Epithelial cell of esophagus (primary cell): ENCODE measurements at regions not wholly inside any gene's neighbourhood (a gene's known extent, or its start where the extent isn't known, plus 50 kb on each side); places are given as distances from the start of the nearest gene placed in this dataset.

Experiments used
- DNase-seq: peaks from one replicate; pipeline ENCODE4 v3.0.0; 2010; ENCODE audit warnings: low read depth
- H3K4me3 ChIP-seq: 2 replicates; pipeline ENCODE4 v1.5.1; 2011; ENCODE audit warnings: mild to moderate bottlenecking, low read length, control low read depth
- CTCF ChIP-seq: IDR thresholded peaks from 2 replicates; pipeline ENCODE4 v1.5.1; 2011; ENCODE audit warnings: low read depth, mild to moderate bottlenecking, low read length, control low read depth, inconsistent platforms; ENCODE audit not compliant: insufficient read depth; ENCODE audit errors: missing control alignments

GRCh38 chr9:7367726-7368125, 431.9 kb downstream of the DMAC1 start:
- DNase-seq, result no peak
- H3K4me3 ChIP-seq, result no peak overlapping the region
- no peak for TF ChIP-seq CTCF

DNA sequence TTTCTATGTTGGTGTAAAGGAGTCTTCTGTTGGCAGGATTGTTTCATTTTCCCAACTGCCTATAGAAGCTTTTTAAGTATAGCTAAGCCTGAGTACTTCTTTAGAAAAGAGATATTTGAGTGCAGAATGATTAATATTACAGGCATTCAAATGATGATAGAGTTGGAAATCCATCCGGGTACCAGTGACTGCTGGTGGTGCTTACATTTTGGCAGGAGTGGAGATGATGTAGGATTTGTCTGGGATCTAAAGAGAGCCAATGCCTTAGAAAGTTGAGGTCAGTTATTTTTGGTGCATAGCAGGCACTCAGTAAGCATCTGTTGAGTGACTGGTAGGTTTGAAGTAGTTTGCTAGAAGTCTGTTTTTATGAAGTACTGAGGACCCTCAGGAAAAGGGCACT, 433.5 kb downstream of the DMAC1 start:
- TF ChIP-seq CTCF, result no peak
- H3K4me3 ChIP-seq, result no peak overlapping the region
- no peak for DNase-seq

GRCh38 chr9:7363777-7364477, 435.7 kb downstream of the DMAC1 start:
- no peak overlapping the region for H3K4me3 ChIP-seq
- DNase-seq, result no peak
- TF ChIP-seq CTCF, result no peak

- H3K4me3 ChIP-seq, result no peak overlapping the region
- DNase-seq, result no peak
- no peak for TF ChIP-seq CTCF
Observed at GRCh38 chr9:7360513-7360912, 439.1 kb downstream of the DMAC1 start.

DNA sequence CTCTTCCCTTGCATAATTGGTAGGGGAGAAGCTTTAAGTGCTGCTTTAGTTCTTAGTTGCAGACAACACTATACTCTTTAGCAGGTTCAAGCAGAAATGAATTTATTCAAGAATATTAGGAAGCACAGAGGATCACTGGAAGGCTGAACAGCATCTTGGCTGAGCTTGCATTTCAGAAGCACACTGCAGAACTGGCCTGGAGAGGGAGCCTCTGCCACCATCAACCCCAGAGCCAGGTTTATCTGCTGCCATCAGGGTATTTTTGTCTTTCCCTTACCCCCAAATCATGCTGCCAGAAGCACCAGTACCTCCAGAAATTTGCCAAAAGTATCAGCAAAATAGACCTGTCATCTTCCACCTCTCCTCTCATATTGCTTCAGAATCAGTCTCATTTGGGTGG, 440.7 kb downstream of the DMAC1 start:
- DNase-seq, result no peak

GRCh38 chr9:7354704-7355103, 444.9 kb downstream of the DMAC1 start:
- no peak overlapping the region for H3K4me3 ChIP-seq
- DNase-seq, result no peak

More for the DNA sequence above, 440.7 kb downstream of the DMAC1 start:
- peak; percentile 19 for TF ChIP-seq CTCF
- no peak overlapping the region for H3K4me3 ChIP-seq

More at GRCh38 chr9:7354704-7355103, 444.9 kb downstream of the DMAC1 start:
- no peak for TF ChIP-seq CTCF
